Kidney (tissue), 13 donors: ENCODE measurements at regions not wholly inside any gene's neighbourhood (a gene's known extent, or its start where the extent isn't known, plus 50 kb on each side); places are given as distances from the start of the nearest gene placed in this dataset.
A peak's percentile ranks its signal among the peaks of the same experiment; 100 is the strongest.

Experiments used
- DNase-seq, 5 donors: peaks; one replicate each; pipeline ENCODE4 v3.0.0-alpha.2; 2013 to 2020
- FAIRE-seq: peaks from 2 replicates; lab custom pipeline; 2012; peaks lifted over from hg19 to GRCh38; lab: Jason Lieb, UNC
- H3K27ac ChIP-seq, 2 donors: one replicate each; pipeline ENCODE4 v1.7.0; 2013; ENCODE audit warnings: low read depth in 2 of 2, low read length in 2 of 2, inconsistent platforms in 1 of 2
- H3K27me3 ChIP-seq: one replicate; pipeline ENCODE4 v1.7.1; 2013; ENCODE audit warnings: low read length, inconsistent platforms; ENCODE audit not compliant: control insufficient read depth, insufficient read depth
- H3K36me3 ChIP-seq, 3 donors: one replicate each; pipeline versions ENCODE4 v1.7.0 to v1.7.1; 2013; ENCODE audit warnings: low read length in 3 of 3, control low read depth in 1 of 3, inconsistent platforms in 1 of 3; ENCODE audit not compliant: insufficient read depth in 3 of 3, control insufficient read depth in 2 of 3
- H3K4me1 ChIP-seq, 3 donors: one replicate each; pipeline versions ENCODE4 v1.7.0 to v1.7.1; 2013; ENCODE audit warnings: low read length in 3 of 3, inconsistent platforms in 1 of 3, low read depth in 1 of 3; ENCODE audit not compliant: control insufficient read depth in 2 of 3, insufficient read depth in 2 of 3
- H3K4me3 ChIP-seq, 3 donors: one replicate each; pipeline versions ENCODE4 v1.7.0 to v1.8.1; 2013; ENCODE audit warnings: low read length in 3 of 3, control low read depth in 1 of 3, inconsistent platforms in 1 of 3
- H3K9ac ChIP-seq, 3 donors: one replicate each; pipeline versions ENCODE4 v1.7.0 to v1.7.1; 2013; ENCODE audit warnings: low read length in 3 of 3, control low read depth in 1 of 3, inconsistent platforms in 1 of 3
- H3K9me3 ChIP-seq, 3 donors: one replicate each; pipeline versions ENCODE4 v1.7.0 to v1.7.1; 2013; ENCODE audit warnings: low read length in 3 of 3, control low read depth in 1 of 3, inconsistent platforms in 1 of 3; ENCODE audit not compliant: control insufficient read depth in 2 of 3, insufficient read depth in 1 of 3
- intact Hi-C: fragments of 100-400 bp; cut with DNase I; formaldehyde crosslinking; loops from one replicate; pipeline ENCODE4 v1.11.1; 2022
- TF ChIP-seq, protein P1 (sequence below): IDR thresholded peaks from 3 replicates; pipeline ENCODE4 v1.5.1; 2012; ENCODE audit warnings: mild to moderate bottlenecking, moderate library complexity, borderline replicate concordance; ENCODE audit not compliant: insufficient read depth; ENCODE audit errors: extremely low read depth
- donor health status: control.
- donor health status: control.
- donor health status: control.
- donor health status: control.
- donor health status: control.
- donor health status: DM: yes; HTN: yes; CAD: no.
- donor health status: Normal renal cell carcinoma (clear cell type).

DNA sequence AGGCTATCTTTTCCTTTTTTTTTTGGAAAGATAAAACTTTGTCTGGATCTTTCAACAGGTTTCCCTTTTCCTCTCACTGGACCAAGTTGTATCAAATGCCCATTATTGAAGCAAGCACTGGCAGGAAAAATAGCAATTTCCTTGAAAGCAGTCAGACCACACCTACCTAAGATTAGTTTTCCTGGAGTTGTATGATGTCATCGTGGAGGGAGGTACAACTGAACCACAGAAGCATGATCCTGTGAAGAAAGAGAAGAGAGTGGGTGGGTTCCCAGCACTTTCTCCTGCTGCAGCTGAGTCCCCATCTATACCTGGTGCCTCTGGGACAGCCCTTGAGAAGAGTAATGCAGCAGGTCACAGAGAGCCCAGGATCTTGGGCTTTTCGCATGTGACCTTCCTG lies 63.6 kb upstream of the ERCC4 start:
- Histone ChIP-seq H3K27me3 (no peaks in the 10 kb centered on the region), H3K36me3 (no peaks in the 10 kb centered on the region), H3K9ac (no peak overlapping the region), H3K4me1 (no peaks in the 10 kb centered on the region), H3K27ac (no peak overlapping the region), H3K9me3 (no peaks in the 10 kb centered on the region), H3K4me3 (no peak overlapping the region)
- FAIRE-seq, result no peak
- intact Hi-C loops, result no loop called here
- DNase-seq, result peak in 2 of 5 donors; percentile 12 to 31
- TF ChIP-seq, protein P1, sequence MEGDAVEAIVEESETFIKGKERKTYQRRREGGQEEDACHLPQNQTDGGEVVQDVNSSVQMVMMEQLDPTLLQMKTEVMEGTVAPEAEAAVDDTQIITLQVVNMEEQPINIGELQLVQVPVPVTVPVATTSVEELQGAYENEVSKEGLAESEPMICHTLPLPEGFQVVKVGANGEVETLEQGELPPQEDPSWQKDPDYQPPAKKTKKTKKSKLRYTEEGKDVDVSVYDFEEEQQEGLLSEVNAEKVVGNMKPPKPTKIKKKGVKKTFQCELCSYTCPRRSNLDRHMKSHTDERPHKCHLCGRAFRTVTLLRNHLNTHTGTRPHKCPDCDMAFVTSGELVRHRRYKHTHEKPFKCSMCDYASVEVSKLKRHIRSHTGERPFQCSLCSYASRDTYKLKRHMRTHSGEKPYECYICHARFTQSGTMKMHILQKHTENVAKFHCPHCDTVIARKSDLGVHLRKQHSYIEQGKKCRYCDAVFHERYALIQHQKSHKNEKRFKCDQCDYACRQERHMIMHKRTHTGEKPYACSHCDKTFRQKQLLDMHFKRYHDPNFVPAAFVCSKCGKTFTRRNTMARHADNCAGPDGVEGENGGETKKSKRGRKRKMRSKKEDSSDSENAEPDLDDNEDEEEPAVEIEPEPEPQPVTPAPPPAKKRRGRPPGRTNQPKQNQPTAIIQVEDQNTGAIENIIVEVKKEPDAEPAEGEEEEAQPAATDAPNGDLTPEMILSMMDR, result no peak

DNA sequence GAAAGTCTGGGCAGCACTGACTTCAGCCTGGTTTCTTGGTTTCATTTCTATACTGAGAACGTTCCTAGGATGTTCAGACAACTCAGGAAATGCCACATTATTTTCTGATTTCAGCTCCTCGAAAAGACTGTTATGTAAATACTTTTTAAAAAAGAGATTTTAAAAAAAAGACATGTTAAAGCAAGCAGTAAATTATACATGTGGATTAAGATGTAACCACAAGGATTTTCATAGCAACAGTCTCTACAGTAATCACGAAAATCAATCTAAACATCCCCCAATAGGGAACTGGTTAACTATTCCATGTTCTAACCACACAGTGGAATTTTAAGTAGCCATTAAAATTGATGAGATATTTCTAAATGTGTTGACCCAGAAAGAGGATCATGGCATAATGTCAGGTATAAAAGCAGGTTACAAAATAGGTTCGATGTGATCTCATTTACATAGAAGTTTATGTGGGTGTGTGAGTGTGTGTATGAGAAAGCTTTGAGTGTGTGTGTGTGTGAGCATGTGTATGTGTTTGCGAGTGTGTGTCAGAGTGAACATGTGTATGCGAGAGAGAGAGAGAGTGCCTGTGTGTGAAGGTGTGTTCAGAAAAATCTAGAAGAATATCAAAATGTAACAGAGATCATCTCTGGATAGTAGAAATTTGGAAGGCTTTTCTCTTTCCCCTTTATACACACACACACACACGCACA lies 63.0 kb upstream of the ERCC4 start:
- no peak overlapping the region for H3K4me3 ChIP-seq
- intact Hi-C loops, result no loop called here
- no peaks in the 10 kb centered on the region for H3K9me3 ChIP-seq
- FAIRE-seq (no peak), DNase-seq (no peak)
- H3K27ac ChIP-seq, result no peak overlapping the region
- no peaks in the 10 kb centered on the region for H3K27me3 ChIP-seq
- TF ChIP-seq, protein P1, result no peak
- no peak overlapping the region for H3K9ac ChIP-seq
- no peaks in the 10 kb centered on the region for H3K36me3 ChIP-seq
- no peaks in the 10 kb centered on the region for H3K4me1 ChIP-seq

DNA sequence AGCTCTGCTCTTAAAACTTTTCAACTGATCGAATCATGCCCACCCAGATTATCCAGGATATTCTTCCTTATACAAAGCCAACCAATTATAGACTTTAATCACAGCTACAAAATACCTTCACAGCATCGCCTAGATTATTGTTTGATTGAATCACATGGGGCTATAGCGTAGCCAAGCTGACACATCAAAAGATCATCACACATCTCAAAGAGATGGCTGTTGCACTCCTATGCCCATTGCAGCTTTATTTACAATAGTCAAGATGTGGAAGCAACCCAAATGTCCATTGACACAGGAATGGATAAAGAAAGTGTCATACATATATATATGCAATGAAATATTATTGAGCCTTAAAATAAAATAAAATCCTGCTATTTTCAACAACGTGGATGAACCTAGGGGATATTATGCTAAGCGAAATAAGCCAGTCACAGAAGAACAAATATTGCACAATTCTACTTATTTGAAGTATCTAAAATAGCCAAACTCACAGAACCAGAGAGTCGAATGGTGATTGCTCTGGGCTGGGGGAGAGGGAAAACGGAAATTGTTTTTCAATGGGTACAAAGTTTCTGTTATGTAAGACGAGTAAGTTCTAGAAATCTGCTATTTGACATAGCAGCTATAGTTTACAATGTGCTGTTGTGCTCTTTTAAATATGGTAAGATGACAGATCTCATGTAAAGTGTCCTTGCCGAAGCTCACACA lies 60.9 kb upstream of the ERCC4 start:
- Histone ChIP-seq H3K9me3 (no peaks in the 10 kb centered on the region), H3K4me3 (no peak overlapping the region), H3K9ac (no peak overlapping the region), H3K4me1 (no peaks in the 10 kb centered on the region), H3K27me3 (no peaks in the 10 kb centered on the region), H3K27ac (no peak overlapping the region), H3K36me3 (no peaks in the 10 kb centered on the region)
- DNase-seq, result no peak
- intact Hi-C loops, result no loop called here
- TF ChIP-seq, protein P1, result no peak
- no peak for FAIRE-seq
